NCI-H524 (cell line): ENCODE measurements at regions not wholly inside any gene's neighbourhood (a gene's known extent, or its start where the extent isn't known, plus 50 kb on each side); places are given as distances from the start of the nearest gene placed in this dataset.

Source experiments
- DNase-seq, 2 experiments: peaks; one replicate each; lab custom pipeline; 2025; lab: John Stamatoyannopoulos, UW

DNA sequence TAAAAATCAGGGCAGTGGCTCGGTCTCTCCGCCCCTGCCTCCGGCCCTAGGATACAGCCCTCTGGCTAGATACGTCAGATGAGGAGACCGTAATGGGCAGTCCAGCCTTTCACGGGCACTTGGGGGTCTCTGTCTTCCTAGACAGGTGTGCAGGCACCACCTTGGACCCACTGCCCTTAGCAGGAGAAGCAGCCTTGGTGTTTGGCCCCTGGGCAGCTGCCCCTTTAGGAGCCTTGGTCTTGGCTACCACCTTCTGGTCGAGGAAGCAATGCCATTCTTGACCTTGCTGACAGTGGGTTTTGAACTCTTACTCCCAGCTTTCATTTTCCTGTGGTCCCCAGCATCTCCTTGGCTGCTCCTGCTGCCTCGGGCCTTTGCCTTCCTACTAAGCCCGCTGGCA lies 149.7 kb upstream of the FRMD4B start:
- no peak for DNase-seq

GRCh38 chr3:69532547-69533224 lies 146.8 kb upstream of the FRMD4B start:
- DNase-seq: no peak

- DNase-seq: no peak
Observed at GRCh38 chr3:69531576-69532546, 146.0 kb upstream of the FRMD4B start.

DNA sequence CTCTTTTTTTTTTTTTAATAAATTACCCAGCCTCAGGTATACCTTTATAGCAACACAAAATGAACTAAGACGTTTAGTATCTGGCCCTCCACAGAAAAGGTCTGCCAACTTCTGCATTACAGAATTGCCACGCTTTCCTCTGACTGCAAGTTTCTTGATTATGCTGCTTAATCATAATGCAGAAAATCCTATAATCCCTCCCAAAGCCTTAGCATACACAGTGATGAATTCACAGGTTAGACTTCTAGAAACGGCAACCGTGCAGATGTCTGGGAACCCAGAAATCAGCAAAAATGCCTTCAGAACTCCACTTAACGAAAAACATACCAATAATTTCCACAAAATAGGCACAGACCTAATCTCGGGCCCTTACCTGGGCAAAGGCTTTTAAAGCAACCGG lies 144.7 kb upstream of the FRMD4B start:
- DNase-seq: no peak

DNA sequence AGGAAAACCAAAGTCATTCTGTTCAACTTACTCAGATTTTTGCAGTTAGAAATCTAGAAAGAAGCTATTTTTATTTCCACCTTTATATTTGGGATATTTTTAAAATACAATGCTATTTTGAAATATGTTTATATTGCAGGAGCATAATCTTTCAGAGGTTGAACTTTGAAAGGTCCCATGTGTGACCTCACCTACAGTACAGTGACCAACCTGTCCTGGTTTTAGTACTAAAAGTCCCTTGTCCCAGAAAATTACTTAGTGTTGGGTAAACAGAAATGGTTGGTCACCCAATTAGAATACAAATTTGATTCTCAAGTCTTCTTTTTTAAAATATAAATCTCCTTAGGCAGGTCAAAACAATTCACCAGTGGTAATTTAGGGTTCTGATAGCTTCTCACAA lies 141.6 kb upstream of the FRMD4B start:
- DNase-seq: no peak

- DNase-seq: no peak
Observed at GRCh38 chr3:69524816-69525215, 138.9 kb upstream of the FRMD4B start.

DNA sequence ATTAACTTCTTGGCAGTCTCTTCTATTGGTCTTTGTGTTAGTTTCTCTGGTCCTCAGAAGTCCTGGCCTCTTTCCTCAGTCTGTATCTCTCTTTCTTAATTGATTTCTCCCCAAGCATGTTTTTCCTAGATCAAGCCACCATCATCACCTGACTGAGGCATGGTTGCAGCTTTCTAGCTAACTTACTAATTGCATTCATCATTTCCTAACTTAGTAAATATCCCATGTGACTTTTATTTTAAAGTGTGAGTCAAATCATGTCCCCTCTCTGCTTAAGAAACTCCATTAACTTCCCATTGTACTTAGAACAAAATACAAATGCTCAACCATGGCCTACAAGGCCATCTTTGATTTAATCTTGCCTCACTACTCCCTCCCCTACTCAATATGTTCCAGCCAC lies 135.4 kb upstream of the FRMD4B start:
- DNase-seq: no peak

DNA sequence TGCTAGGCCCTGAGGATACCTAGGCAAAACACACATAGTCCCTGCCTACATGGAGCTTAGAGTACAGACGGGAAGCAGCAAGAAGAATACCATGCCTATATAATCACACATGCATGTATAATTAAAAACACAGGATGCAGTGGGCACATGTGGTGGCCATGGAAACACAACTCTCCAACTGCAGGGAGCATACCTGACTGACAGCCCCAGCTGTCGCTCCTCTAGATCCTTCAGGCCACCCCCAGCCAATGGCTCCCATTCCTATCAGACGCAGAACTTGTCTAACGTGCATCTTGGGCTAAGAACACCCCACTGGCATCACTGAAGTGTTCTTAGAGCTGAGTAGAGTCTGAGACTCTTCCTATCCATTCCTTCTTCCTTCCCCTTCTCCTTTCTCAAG lies 125.5 kb upstream of the FRMD4B start:
- DNase-seq: peak; percentile 19 to 71

- no peak for DNase-seq
Observed at GRCh38 chr3:69510481-69511030, 124.7 kb upstream of the FRMD4B start.

- no peak for DNase-seq
Observed at GRCh38 chr3:69509288-69509687, 123.4 kb upstream of the FRMD4B start.

GRCh38 chr3:69505770-69506407 lies 120.0 kb upstream of the FRMD4B start:
- DNase-seq: no peak

DNA sequence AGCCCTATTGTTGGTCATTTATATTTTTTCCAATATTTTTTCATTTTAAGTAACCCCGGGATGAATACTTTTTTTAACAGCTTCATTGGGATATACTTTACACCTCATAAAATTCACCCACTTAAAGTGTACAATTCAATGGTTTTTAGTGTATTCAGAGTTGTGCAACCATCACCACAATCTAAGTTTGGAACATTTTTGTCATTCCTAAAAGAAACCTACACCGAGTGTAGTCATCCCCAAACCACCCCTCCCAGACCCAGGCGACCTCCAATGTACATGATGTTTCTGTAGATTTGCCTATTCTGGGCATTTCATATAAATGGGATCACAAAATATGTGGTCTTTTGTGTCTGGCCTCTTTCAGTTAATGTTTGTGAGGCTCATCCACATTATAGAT lies 118.3 kb upstream of the FRMD4B start:
- DNase-seq: no peak

DNA sequence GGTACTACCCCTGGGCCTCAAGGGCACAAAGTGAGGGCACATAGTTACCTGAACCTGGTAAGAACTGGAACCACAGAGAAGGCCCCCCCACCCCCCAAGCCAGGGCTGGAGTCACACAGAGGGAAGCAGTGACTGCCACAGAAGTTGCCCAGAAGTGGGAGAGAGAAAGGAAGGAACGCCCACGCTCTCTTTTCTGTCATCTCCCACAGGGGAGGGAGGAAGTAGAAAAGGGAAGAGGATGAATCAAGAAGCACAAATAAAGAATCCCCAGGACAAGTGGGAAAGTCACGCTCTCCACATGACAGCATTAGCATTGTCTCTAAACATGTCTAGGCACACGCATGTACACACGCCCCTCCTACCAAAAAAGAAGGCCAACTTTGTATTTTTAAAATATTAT lies 114.7 kb upstream of the FRMD4B start:
- DNase-seq: no peak

DNA sequence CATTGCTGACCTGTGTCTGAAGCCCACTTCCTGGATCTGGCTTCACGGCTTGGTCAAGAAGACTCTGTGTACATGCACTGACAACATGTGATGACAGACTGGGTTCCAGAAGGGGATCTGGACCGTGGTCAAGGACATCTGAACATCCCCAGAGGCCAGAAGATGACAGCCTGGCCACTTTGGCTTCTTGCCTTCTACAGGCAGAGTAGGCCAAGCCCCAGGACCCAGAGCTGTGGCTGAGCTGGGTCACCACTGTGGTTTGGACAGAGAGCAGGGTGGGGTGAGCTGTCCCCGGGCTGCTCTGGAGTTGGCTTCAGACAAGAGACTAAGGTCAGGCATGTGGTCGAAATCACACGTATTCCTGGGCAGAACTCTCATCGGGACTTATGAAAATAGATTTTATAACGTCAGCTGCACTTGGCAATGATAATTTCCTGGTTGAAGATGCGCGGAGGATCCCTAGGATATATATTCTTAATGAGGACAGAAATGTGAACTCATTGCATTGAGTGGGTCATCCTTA lies 114.1 kb upstream of the FRMD4B start:
- no peak for DNase-seq

- DNase-seq: no peak
Observed at GRCh38 chr3:69499422-69499821, 113.5 kb upstream of the FRMD4B start.

DNA sequence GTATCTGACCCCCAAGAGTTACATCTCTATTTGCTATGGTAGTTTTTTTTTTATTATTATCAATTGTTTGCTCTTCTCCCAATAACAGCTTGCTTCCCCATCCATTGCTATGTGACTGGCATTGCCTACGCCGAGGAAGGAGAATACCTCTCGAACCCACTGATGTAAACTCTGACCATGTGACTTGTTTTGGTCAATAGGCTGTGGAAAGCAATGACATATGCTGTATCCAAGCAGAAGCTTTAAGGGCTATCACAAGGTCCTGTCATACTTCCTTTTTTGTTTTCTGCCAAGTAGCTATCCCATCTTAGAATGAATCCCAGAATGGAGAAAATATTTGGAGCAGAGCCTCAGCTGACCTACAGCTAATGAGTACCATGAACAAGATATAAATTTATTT lies 111.0 kb upstream of the FRMD4B start:
- DNase-seq: no peak

GRCh38 chr3:69494185-69494584 lies 108.3 kb upstream of the FRMD4B start:
- DNase-seq: no peak

DNA sequence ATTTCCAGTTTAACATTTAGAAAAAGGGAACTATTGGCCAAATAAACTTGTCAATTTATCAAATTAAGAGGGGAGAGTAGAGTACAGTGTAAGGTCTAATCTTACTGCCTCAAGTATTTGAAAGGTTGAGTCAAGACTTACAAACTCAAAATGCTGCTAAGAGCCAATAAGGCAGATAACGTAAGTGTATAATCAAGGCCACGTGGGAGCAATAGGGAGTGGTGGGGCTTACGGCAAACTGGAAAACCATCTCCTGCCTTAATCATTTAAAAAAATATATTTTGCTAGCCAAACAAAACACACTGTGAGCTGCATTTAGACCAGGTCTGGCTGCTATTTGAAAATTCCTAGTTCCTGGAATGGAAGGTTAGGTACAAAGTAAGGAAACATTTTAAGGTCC lies 107.3 kb upstream of the FRMD4B start:
- no peak for DNase-seq

- no peak for DNase-seq
Observed at GRCh38 chr3:69491975-69492374, 106.1 kb upstream of the FRMD4B start.

GRCh38 chr3:69490971-69491370 lies 105.1 kb upstream of the FRMD4B start:
- DNase-seq: no peak

GRCh38 chr3:69490235-69490634 lies 104.3 kb upstream of the FRMD4B start:
- no peak for DNase-seq

GRCh38 chr3:69488026-69488425 lies 102.1 kb upstream of the FRMD4B start:
- DNase-seq: no peak
